Activated naive CD4-positive, alpha-beta T cell treated with anti-CD3 and anti-CD28 coated beads, Interleukin-2, amount 50 U/mL, for 72 hours (primary cell): ENCODE measurements at regions not wholly inside any gene's neighbourhood (a gene's known extent, or its start where the extent isn't known, plus 50 kb on each side); places are given as distances from the start of the nearest gene placed in this dataset.
"Not testable (repeated sequence)": the region's sequence is repeated elsewhere in the genome, so short reads cannot be mapped to it uniquely, and the experiment has no call there.

Source experiments
- ATAC-seq, 2 donors: fragments of 150-1000 bp; cut with Tn5 transposase; 2 replicates each; pipeline ENCODE4 v1.10.0; 2021; ENCODE audit warnings: mild to moderate bottlenecking in 2 of 2, moderate library complexity in 2 of 2
- DNase-seq, 2 donors: peaks; one replicate each; pipeline ENCODE4 v3.0.0; 2021 to 2022; ENCODE audit warnings: low spot score in 2 of 2
- H3K27ac Mint-ChIP-seq, 2 donors: one replicate each; pipeline ENCODE4 v1.8.0; 2022; ENCODE audit warnings: mild to moderate bottlenecking in 2 of 2, mixed read lengths in 2 of 2
- H3K36me3 Mint-ChIP-seq, 2 donors: one replicate each; pipeline ENCODE4 v1.8.0; 2022; ENCODE audit warnings: mixed read lengths in 2 of 2
- H3K9me3 Mint-ChIP-seq, 2 donors: one replicate each; pipeline ENCODE4 v1.8.0; 2022; ENCODE audit warnings: mixed read lengths in 2 of 2

DNA sequence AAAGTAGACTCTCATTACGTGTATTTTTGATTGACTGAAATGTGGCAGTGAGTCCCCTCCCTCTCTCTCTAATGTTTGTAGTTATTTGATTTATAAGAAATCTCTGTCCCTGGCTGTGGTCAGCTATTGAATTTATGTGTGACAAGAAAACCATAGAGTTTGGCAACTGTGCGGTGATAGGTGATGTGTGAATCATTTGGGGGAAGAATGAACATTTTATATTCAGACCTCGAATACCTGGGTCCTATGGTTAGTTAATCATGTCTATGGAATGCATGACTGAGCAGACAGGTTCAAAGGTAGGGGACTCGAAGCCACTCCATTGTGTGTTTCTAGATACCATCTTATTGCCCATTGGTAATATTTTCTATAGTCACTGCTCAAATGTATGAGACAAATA lies 712.1 kb downstream of the MECOM start:
- Mint-ChIP-seq H3K36me3 (no peaks in the 10 kb centered on the region), H3K9me3 (peaks cover 6 to 10% of the 10 kb centered on the region in 2 donors), H3K27ac (no peak overlapping the region)
- DNase-seq (no peak), ATAC-seq (no peak)

DNA sequence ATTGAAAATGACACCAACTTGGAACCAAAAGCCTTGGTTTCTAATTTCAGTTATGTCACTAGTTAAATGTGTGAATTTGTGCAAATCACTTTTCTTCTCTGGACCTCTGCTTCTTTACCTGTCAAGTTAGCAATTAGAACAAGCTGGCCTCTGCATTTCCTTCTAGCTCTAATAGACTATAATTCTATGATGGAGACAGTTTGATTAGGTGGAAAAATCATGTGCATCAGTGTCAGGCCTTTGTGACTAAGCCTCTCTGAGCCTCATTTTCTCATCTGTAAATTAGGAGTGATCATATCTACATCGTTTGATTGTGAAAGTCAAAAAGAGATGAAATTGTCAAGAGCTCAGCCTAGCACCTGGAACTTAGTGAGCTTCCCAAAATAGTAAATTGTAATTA lies 712.9 kb downstream of the MECOM start:
- Mint-ChIP-seq H3K9me3 (peaks cover 6 to 10% of the 10 kb centered on the region in 2 donors), H3K36me3 (no peaks in the 10 kb centered on the region), H3K27ac (no peak overlapping the region)
- no peak for DNase-seq
- ATAC-seq, result no peak

DNA sequence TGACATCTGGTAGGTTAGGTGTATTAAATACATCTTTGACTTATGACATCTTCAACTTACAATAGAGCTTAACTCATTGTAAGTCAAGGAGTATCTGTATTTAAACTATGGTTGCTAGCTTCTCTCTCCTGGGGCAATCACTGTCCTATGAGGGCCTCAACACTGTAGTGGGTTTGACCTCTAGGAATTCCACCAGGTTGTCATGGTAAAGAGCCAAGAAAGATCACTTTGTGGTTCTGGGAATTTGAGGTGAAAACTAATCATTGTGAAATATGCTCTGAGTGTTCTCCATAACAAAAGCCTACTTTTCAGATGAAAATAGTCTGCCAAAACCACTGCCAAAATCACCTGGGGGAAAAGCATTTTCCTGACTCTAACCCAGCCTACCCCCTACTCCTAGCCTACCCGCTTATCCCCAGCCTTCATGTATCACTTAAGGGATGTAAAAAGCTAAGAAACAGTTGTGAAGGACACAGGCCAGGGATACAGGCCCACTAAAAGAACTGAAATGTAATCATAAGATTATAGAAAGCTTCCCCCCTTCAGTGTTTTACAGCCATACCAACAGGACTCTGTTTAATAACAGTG lies 723.8 kb downstream of the MECOM start:
- DNase-seq, result no peak
- Mint-ChIP-seq H3K36me3 (no peaks in the 10 kb centered on the region), H3K9me3 (peaks cover 0 to 6% of the 10 kb centered on the region in 2 donors), H3K27ac (no peak overlapping the region)
- no peak for ATAC-seq

- ATAC-seq, result no peak
- Mint-ChIP-seq H3K9me3 (peaks cover 24 to 27% of the 10 kb centered on the region in 2 donors), H3K36me3 (no peaks in the 10 kb centered on the region), H3K27ac (no peak overlapping the region)
- DNase-seq, result no peak
Observed at GRCh38 chr3:168933614-168934013, 729.9 kb downstream of the MECOM start.

- not testable (repeated sequence) for H3K27ac Mint-ChIP-seq, ATAC-seq, H3K36me3 Mint-ChIP-seq, DNase-seq
- peaks cover 21 to 27% of the 10 kb centered on the region in 2 donors for H3K9me3 Mint-ChIP-seq
Observed at GRCh38 chr3:168929997-168930396, 733.5 kb downstream of the MECOM start.

- Mint-ChIP-seq H3K9me3 (peaks cover 10 to 12% of the 10 kb centered on the region in 2 donors), H3K36me3 (no peaks in the 10 kb centered on the region), H3K27ac (no peak overlapping the region)
- no peak for DNase-seq
- ATAC-seq, result no peak
Observed at GRCh38 chr3:168926426-168926825, 737.1 kb downstream of the MECOM start.

- DNase-seq (no peak), ATAC-seq (no peak)
- Mint-ChIP-seq H3K9me3 (peaks cover 3% of the 10 kb centered on the region in 2 donors), H3K27ac (no peak overlapping the region), H3K36me3 (no peaks in the 10 kb centered on the region)
Observed at GRCh38 chr3:168925568-168925967, 737.9 kb downstream of the MECOM start.

DNA sequence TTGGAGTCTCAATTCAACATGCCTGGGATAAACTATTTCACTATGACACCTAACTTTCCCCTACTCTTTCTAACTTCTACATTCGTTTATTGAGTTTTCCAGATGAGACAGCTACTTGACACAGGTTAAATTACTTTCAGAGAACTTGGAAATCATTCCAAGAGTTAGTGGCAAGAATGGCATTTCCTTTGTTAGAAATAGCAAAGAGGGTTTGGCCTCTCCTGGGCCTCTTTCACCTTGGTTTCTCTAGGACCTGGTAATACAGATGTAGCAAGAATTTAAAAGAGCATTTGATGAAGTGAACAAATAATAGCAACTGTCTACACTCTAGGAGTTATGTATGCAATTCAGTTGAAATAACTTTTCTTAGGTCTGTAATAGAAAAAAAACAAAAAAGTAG lies 748.9 kb downstream of the MECOM start:
- DNase-seq (no peak), ATAC-seq (no peak)
- H3K27ac Mint-ChIP-seq, result no peak overlapping the region
- no peaks in the 10 kb centered on the region for H3K36me3 Mint-ChIP-seq
- no peaks in the 10 kb centered on the region for H3K9me3 Mint-ChIP-seq

GRCh38 chr3:168909260-168909659 lies 754.3 kb downstream of the MECOM start:
- no peak for DNase-seq
- no peak for ATAC-seq
- no peak overlapping the region for H3K27ac Mint-ChIP-seq
- no peaks in the 10 kb centered on the region for H3K9me3 Mint-ChIP-seq
- no peaks in the 10 kb centered on the region for H3K36me3 Mint-ChIP-seq

- H3K9me3 Mint-ChIP-seq, result peaks cover 4 to 17% of the 10 kb centered on the region in 2 donors
Observed at GRCh38 chr3:168895419-168895818, 768.1 kb downstream of the MECOM start.

DNA sequence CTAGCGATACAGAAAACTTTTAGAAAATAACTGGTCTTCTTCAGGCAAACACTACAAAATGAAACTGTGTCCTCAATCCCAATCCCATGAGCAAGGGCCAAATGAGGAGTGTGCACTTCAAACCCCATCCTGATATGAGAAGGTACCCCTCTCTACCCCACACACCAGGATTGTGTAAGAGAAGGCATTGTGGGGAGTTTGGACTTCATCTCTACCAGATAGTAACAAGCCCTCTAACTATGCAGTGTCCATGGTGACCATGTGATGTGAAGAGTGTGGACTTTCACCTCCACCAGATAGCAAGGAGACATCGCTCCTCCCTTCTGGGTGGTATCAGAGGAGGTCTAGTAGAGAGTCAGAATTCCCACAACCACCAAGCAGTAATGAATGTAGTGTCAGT lies 769.3 kb downstream of the MECOM start:
- Mint-ChIP-seq H3K36me3 (no peaks in the 10 kb centered on the region), H3K27ac (no peak overlapping the region), H3K9me3 (peaks cover 4 to 17% of the 10 kb centered on the region in 2 donors)
- ATAC-seq (no peak), DNase-seq (no peak)

More at GRCh38 chr3:168895419-168895818, 768.1 kb downstream of the MECOM start:
- no peak for ATAC-seq
- Mint-ChIP-seq H3K27ac (no peak overlapping the region), H3K36me3 (no peaks in the 10 kb centered on the region)
- DNase-seq, result no peak

- Mint-ChIP-seq H3K27ac (no peak overlapping the region), H3K9me3 (peaks cover 0 to 5% of the 10 kb centered on the region in 2 donors), H3K36me3 (no peaks in the 10 kb centered on the region)
- DNase-seq (no peak), ATAC-seq (no peak)
Observed at GRCh38 chr3:168889666-168890065, 773.8 kb downstream of the MECOM start.

DNA sequence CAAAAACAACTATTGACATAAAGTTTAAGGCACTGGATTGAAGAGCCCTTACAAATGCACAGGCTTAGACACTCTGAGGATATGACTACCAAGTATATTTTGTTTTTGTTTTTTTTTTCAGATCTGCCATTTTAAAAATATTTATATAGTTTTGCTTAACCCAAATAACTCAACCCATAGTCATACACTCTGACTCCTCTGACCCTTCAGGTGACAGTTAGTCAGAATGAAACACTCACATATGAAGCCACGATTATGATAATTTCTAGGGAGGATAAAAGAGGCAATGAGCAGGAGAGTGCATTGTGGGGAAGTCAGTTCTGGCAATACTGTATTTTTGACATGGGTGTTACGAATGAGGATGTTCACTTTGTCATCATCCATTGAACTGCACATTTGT lies 774.7 kb downstream of the MECOM start:
- H3K36me3 Mint-ChIP-seq, result no peaks in the 10 kb centered on the region
- DNase-seq, result no peak
- ATAC-seq, result no peak
- no peak overlapping the region for H3K27ac Mint-ChIP-seq
- H3K9me3 Mint-ChIP-seq, result peaks cover 0 to 2% of the 10 kb centered on the region in 2 donors

- DNase-seq (no peak), ATAC-seq (no peak)
- Mint-ChIP-seq H3K36me3 (no peaks in the 10 kb centered on the region), H3K27ac (no peak overlapping the region), H3K9me3 (no peaks in the 10 kb centered on the region)
Observed at GRCh38 chr3:168885028-168885427, 778.5 kb downstream of the MECOM start.

- H3K36me3 Mint-ChIP-seq, result no peaks in the 10 kb centered on the region
- no peak for DNase-seq
- H3K9me3 Mint-ChIP-seq, result no peaks in the 10 kb centered on the region
- no peak for ATAC-seq
- no peak overlapping the region for H3K27ac Mint-ChIP-seq
Observed at GRCh38 chr3:168884353-168884903, 779.1 kb downstream of the MECOM start.

- DNase-seq, result no peak
- no peaks in the 10 kb centered on the region for H3K36me3 Mint-ChIP-seq
- H3K27ac Mint-ChIP-seq, result no peak overlapping the region
- H3K9me3 Mint-ChIP-seq, result no peaks in the 10 kb centered on the region
- no peak for ATAC-seq
Observed at GRCh38 chr3:168883145-168883544, 780.4 kb downstream of the MECOM start.

DNA sequence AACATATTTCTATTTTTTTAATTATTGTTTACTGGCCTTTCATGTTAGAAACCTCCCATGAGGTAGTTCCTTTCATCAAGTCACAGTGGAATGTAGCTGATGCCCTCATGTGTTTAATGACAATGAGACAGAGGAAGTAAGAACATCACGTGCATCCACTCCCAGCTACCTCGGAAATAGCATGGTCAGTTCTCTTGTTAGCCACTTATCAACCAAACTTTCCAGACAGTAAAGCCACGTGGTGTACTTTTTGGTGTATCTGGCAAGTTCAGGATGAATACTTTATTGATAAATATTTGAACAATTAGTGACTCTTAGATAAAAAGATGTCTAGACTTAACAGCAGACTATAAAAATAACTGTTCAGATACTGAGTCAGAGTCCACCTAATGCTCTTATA lies 781.7 kb downstream of the MECOM start:
- H3K9me3 Mint-ChIP-seq, result no peaks in the 10 kb centered on the region
- ATAC-seq, result no peak

DNA sequence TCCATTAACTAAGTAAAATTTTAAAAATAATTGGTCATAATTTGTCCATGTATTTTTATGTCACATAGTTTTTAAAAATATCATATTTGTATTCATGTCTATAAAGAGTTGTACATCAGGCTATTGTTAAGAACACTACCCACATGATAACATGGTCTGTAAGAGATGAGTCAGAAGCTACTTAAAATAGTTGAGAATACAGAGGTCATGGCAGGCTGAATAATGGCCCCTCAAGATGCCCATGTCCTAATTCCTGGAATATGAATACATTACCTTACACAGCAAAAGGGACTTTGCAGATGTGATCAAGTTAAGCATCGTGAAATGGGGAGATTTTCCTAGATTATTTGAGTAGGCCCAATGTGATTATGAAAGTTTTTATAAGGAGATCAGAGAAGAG lies 782.9 kb upstream of the GOLIM4 start:
- DNase-seq (no peak), ATAC-seq (no peak)
- Mint-ChIP-seq H3K36me3 (no peaks in the 10 kb centered on the region), H3K27ac (no peak overlapping the region), H3K9me3 (no peaks in the 10 kb centered on the region)

More for the DNA sequence above, 781.7 kb downstream of the MECOM start:
- Mint-ChIP-seq H3K27ac (no peak overlapping the region), H3K36me3 (no peaks in the 10 kb centered on the region)
- no peak for DNase-seq
